NT2/D1 (cell line): ENCODE measurements at regions not wholly inside any gene's neighbourhood (a gene's known extent, or its start where the extent isn't known, plus 50 kb on each side); places are given as distances from the start of the nearest gene placed in this dataset.

Source experiments
- SUZ12 ChIP-seq: IDR thresholded peaks from 2 replicates; pipeline ENCODE4 v1.6.1; 2011; ENCODE audit not compliant: insufficient read length, insufficient read depth; ENCODE audit errors: extremely low read depth
- ZNF274 ChIP-seq: IDR thresholded peaks from 2 replicates; pipeline ENCODE4 v1.6.1; 2011; ENCODE audit warnings: mild to moderate bottlenecking, low read depth, low read length

- TF ChIP-seq ZNF274, result no peak
- no peak for TF ChIP-seq SUZ12
Measured at GRCh38 chr2:142714600-142714999, 162.9 kb upstream of the KYNU start.
